Tibial artery (tissue), 4 donors: ENCODE measurements at regions not wholly inside any gene's neighbourhood (a gene's known extent, or its start where the extent isn't known, plus 50 kb on each side); places are given as distances from the start of the nearest gene placed in this dataset.

Experiments
- DNase-seq, 2 donors: peaks; one replicate each; pipeline ENCODE4 v3.0.0-alpha.2; 2019
- H3K27ac ChIP-seq, 2 donors: fragments of 200-600 bp; sonication (generic) in 1 of 2; 1 replicate in 1 of 2; 2 replicates in 1 of 2; pipeline ENCODE4 v1.5.1; 2018 to 2019; ENCODE audit warnings: mild to moderate bottlenecking in 1 of 2
- H3K27me3 ChIP-seq, 2 donors: fragments of 200-600 bp; sonication (generic) in 1 of 2; one replicate each; pipeline versions ENCODE4 v1.5.1 to v1.6.0; 2016 to 2019
- H3K36me3 ChIP-seq, 3 donors: fragments of 200-600 bp; sonication (generic) in 2 of 3; one replicate each; pipeline ENCODE4 v1.5.1; 2016 to 2019; ENCODE audit warnings: mild to moderate bottlenecking in 2 of 3
- H3K4me1 ChIP-seq, 4 donors: fragments of 200-600 bp; sonication (generic) in 2 of 4; 1 replicate in 3 of 4; 2 replicates in 1 of 4; pipeline ENCODE4 v1.5.1; 2016 to 2019
- H3K4me3 ChIP-seq, 2 donors: fragments of 200-600 bp; sonication (generic) in 1 of 2; 1 replicate in 1 of 2; 2 replicates in 1 of 2; pipeline ENCODE4 v1.5.1; 2018 to 2019; ENCODE audit warnings: mild to moderate bottlenecking in 2 of 2
- H3K9me3 ChIP-seq, 3 donors: fragments of 200-600 bp; sonication (generic) in 1 of 3; one replicate each; pipeline ENCODE4 v1.5.1; 2016 to 2019
- CTCF ChIP-seq, 2 experiments: fragments of 200-600 bp in 1 of 2; fragments of 450-650 bp in 1 of 2; IDR thresholded peaks; one replicate each; pipeline ENCODE4 v1.5.1; 2017 to 2019; ENCODE audit warnings: antibody characterized with exemption in 2 of 2, mild to moderate bottlenecking in 1 of 2, moderate library complexity in 1 of 2
- intact Hi-C: fragments of 100-400 bp; cut with DNase I; formaldehyde crosslinking; loops from one replicate; pipeline ENCODE4 v1.15.0; 2023; ENCODE audit warnings: low total_unique reads

DNA sequence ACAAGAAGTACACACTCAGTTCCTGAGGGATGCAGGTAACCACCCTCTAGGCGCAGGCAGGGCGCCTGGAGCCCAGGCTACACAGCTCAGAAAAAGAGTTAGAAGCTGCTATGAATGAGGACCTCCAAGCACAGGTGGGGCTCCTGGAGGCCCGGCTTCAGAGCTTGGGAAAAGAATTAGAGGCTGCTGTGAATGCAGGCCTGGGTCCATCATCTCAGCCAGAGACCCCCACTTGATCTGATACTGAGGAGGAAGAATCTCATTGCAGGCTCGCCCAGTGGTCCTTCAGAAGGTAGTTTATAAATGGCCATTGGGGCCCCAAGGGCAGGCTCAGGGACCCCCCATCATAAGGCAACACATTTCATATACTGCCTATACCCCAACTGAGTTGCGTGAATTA is 556.4 kb downstream of the SLC6A15 start:
- H3K4me1 ChIP-seq: no peaks in the 10 kb centered on the region
- H3K27ac ChIP-seq: no peak overlapping the region
- no peaks in the 10 kb centered on the region for H3K27me3 ChIP-seq
- intact Hi-C loops: no loop called here
- H3K36me3 ChIP-seq: no peaks in the 10 kb centered on the region
- no peak for DNase-seq
- H3K9me3 ChIP-seq: no peaks in the 10 kb centered on the region
- H3K4me3 ChIP-seq: no peak overlapping the region
- no peak for TF ChIP-seq CTCF (IDR thresholded peaks at IDR 0.05)

DNA sequence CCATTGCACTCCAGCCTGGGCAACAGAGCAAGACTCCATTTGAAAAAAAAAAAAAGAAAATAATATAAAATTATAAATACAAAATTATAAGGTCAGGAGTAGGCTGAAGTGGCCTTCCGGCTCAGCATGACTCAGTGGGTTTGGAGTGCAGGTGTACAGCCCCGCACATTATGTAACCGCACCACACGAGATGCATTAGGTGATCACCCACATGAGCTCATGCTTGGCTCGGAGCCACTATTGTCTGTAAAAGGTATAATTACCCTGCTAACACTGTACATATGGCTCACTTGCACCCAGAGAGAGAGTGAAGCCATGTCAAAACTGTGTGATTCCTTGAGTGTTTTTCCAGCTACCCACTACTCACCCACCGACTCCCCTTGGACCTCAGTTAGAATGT is 557.0 kb downstream of the SLC6A15 start:
- no peak for TF ChIP-seq CTCF (IDR thresholded peaks at IDR 0.05)
- intact Hi-C loops: no loop called here
- DNase-seq: no peak
- H3K36me3 ChIP-seq: no peaks in the 10 kb centered on the region
- no peaks in the 10 kb centered on the region for H3K27me3 ChIP-seq
- no peaks in the 10 kb centered on the region for H3K4me1 ChIP-seq
- H3K27ac ChIP-seq: no peak overlapping the region
- no peaks in the 10 kb centered on the region for H3K9me3 ChIP-seq
- H3K4me3 ChIP-seq: no peak overlapping the region

- H3K4me3 ChIP-seq: no peak overlapping the region
- DNase-seq: no peak
- intact Hi-C loops: no loop called here
- H3K9me3 ChIP-seq: no peaks in the 10 kb centered on the region
- H3K27ac ChIP-seq: no peak overlapping the region
- TF ChIP-seq CTCF (IDR thresholded peaks at IDR 0.05): no peak
- H3K36me3 ChIP-seq: no peaks in the 10 kb centered on the region
- no peaks in the 10 kb centered on the region for H3K27me3 ChIP-seq
- no peaks in the 10 kb centered on the region for H3K4me1 ChIP-seq
Measured at GRCh38 chr12:84348582-84348981, 564.0 kb downstream of the SLC6A15 start.

DNA sequence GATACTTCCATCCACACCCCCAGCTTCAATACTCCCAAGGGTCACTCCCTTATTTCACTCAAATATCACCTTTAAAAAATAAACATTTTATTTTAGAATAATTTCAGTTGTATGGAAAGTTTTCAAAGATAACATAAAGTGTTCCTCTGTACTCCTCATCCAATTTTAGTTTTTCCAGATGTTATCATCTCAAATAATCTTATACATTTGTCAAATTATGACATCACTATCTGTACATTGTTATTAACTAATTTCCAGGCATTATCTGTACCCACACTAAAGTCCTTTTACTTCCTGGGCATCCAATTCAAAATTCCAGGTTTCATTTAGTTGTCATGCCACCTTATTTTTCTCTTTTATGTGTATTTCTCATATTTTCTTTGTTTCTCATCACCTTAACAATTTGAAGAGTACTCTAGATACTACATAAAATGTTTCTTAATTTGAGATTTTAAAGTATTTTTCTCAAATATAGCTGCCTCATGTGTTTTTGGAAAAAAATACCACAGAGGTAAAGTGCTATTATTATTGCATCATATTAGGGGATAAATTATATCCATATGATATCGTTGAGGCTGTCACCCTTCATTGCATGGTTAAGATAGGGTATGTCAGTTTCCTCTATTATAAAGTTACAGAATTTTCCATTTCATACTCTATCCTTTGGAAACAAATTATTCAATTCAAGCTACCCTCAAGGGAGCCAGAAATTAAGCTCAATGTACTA is 571.0 kb downstream of the SLC6A15 start:
- DNase-seq: no peak
- H3K36me3 ChIP-seq: no peaks in the 10 kb centered on the region
- no peak overlapping the region for H3K27ac ChIP-seq
- TF ChIP-seq CTCF (IDR thresholded peaks at IDR 0.05): no peak
- H3K4me1 ChIP-seq: no peaks in the 10 kb centered on the region
- intact Hi-C loops: no loop called here
- H3K4me3 ChIP-seq: no peak overlapping the region
- no peaks in the 10 kb centered on the region for H3K27me3 ChIP-seq
- H3K9me3 ChIP-seq: no peaks in the 10 kb centered on the region

DNA sequence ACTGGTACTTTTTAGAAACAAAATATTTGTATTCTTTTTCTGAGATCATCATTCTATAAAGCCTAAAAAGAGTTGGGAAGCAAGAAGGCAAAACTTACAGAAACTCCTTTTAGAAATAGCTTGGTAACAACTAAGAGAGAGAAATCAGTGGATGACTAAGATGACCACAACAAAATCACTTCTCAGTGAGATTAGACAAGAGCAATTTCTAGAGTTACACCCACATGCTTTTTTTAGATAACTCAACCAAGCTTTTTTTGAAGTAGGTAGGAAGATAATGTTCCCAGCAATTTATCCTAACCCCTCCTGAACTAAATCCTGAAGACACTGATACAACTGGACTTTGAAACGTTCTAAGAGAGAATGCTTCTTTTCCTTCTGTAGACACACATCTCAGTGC is 576.4 kb downstream of the SLC6A15 start:
- intact Hi-C loops: no loop called here
- DNase-seq: no peak
- H3K36me3 ChIP-seq: no peaks in the 10 kb centered on the region
- no peak overlapping the region for H3K27ac ChIP-seq
- H3K4me3 ChIP-seq: no peak overlapping the region
- H3K27me3 ChIP-seq: no peaks in the 10 kb centered on the region
- H3K4me1 ChIP-seq: no peaks in the 10 kb centered on the region
- no peaks in the 10 kb centered on the region for H3K9me3 ChIP-seq
- no peak for TF ChIP-seq CTCF (IDR thresholded peaks at IDR 0.05)

- Histone ChIP-seq H3K27ac (no peak overlapping the region), H3K27me3 (no peaks in the 10 kb centered on the region), H3K9me3 (no peaks in the 10 kb centered on the region), H3K4me3 (no peak overlapping the region), H3K36me3 (no peaks in the 10 kb centered on the region), H3K4me1 (no peaks in the 10 kb centered on the region)
- TF ChIP-seq CTCF (IDR thresholded peaks at IDR 0.05): no peak
- DNase-seq: no peak
- intact Hi-C loops: no loop called here
Measured at GRCh38 chr12:84329938-84330337, 582.7 kb downstream of the SLC6A15 start.
